ENCODE measurements at regions not wholly inside any gene's neighbourhood (a gene's known extent, or its start where the extent isn't known, plus 50 kb on each side); places are given as distances from the start of the nearest gene placed in this dataset.

- DNase-seq, result no peak
Measured at GRCh38 chr1:63205776-63206175, 116.6 kb upstream of the FOXD3 start.

GRCh38 chr1:63214553-63214952, 107.8 kb upstream of the FOXD3 start:
- DNase-seq, result no peak

- no peak for DNase-seq
Measured at GRCh38 chr1:63223426-63223825, 98.9 kb upstream of the FOXD3 start.

- no peak for DNase-seq
Measured at GRCh38 chr1:63230722-63231121, 91.6 kb upstream of the FOXD3 start.

- no peak for DNase-seq
Measured at GRCh38 chr1:63238721-63239120, 83.6 kb upstream of the FOXD3 start.

GRCh38 chr1:63245186-63245585, 77.2 kb upstream of the FOXD3 start:
- DNase-seq, result no peak

GRCh38 chr1:63248216-63248615, 74.2 kb upstream of the FOXD3 start:
- DNase-seq, result no peak

GRCh38 chr1:63255153-63255552, 67.2 kb upstream of the FOXD3 start:
- no peak for DNase-seq

GRCh38 chr1:63261736-63262458, 60.5 kb upstream of the FOXD3 start:
- DNase-seq, result no peak

- no peak for DNase-seq
Measured at GRCh38 chr1:63262459-63262770, 60.0 kb upstream of the FOXD3 start.

- no peak for DNase-seq
Measured at GRCh38 chr1:63264161-63264560, 58.2 kb upstream of the FOXD3 start.

- no peak for DNase-seq
Measured at GRCh38 chr1:63266857-63267256, 55.5 kb upstream of the FOXD3 start.

GRCh38 chr1:63268876-63269275, 53.5 kb upstream of the FOXD3 start:
- no peak for DNase-seq

GRCh38 chr1:63269571-63269970, 52.8 kb upstream of the FOXD3 start:
- DNase-seq, result no peak

Data from DMS153 (cell line).